ENCODE measurements at regions not wholly inside any gene's neighbourhood (a gene's known extent, or its start where the extent isn't known, plus 50 kb on each side); places are given as distances from the start of the nearest gene placed in this dataset.

- TF ChIP-seq, protein P1, sequence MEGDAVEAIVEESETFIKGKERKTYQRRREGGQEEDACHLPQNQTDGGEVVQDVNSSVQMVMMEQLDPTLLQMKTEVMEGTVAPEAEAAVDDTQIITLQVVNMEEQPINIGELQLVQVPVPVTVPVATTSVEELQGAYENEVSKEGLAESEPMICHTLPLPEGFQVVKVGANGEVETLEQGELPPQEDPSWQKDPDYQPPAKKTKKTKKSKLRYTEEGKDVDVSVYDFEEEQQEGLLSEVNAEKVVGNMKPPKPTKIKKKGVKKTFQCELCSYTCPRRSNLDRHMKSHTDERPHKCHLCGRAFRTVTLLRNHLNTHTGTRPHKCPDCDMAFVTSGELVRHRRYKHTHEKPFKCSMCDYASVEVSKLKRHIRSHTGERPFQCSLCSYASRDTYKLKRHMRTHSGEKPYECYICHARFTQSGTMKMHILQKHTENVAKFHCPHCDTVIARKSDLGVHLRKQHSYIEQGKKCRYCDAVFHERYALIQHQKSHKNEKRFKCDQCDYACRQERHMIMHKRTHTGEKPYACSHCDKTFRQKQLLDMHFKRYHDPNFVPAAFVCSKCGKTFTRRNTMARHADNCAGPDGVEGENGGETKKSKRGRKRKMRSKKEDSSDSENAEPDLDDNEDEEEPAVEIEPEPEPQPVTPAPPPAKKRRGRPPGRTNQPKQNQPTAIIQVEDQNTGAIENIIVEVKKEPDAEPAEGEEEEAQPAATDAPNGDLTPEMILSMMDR (IDR thresholded peaks at IDR 0.05 in 4 of 5, conservative IDR thresholded peaks at IDR 0.05 in 1 of 5): no peak
- no peak for TF ChIP-seq POLR2A (IDR thresholded peaks at IDR 0.05)
Measured at GRCh38 chr6:163744256-163744925, 329.9 kb downstream of the QKI start.

Measured in gastrocnemius medialis (tissue), 4 donors.